ENCODE measurements at regions not wholly inside any gene's neighbourhood (a gene's known extent, or its start where the extent isn't known, plus 50 kb on each side); places are given as distances from the start of the nearest gene placed in this dataset.

DNA sequence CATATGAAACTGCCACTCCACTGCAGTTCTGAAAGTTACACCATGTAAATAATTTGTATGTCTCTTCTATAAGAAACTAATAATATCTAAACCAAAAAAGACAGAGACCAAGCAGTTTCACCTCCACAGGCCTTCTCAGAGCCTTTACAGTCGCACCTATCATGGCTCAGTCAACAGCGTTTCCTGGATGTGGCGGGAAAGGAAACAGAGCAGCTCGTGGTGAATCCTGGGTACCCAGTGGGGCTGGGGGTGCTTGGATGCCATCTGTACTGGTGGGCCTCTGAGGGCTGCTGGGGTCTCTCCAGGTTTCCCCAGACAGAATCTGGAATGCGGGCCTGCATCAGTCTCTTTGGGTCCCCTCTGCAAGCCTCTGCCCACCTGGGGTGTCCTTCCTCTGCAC lies 100.2 kb upstream of the CASZ1 start:
- no peak for DNase-seq (ENCODE audit: low read depth in 2 of 3, low spot score in 2 of 3)

- DNase-seq (ENCODE audit: low read depth in 2 of 3, low spot score in 2 of 3) = no peak
Observed at GRCh38 chr1:10897321-10897980, 101.0 kb upstream of the CASZ1 start.

DNA sequence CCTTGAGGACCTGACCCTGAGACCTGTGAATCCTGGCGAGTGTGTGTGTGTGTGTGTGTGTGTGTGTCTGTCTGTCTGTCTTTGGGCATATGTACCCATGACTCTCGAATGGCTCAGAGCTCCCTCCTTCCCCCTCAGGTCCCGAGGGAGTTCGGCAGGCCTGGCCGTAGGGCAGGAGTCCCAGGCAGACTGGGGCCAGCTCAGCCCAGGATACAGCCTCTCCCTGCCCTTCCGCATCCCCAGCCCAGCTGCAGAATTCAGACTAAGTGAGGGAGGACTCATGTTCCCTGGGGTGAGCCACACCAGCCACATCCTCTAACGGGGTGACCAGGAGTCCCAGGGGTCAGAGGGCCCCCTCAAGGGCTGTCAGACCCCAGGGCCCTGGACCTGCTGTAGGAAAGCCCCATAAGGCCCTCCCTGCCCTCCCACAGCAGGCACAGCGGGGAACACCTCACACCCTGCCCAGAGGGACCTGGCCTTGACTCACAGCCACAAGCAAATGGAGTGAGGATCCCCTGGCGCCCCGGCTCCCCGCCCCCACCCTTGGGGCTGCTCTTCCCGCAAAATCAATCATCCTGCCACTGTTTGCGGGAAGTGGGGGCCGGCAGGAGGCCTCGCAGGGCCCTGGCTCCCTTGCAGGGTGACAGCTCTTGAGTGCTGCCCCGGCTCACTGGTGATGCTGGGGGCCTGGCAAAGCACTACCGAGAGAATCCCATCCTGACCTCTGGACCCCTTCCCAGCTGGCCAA lies 101.7 kb upstream of the CASZ1 start:
- no peak for DNase-seq (ENCODE audit: low read depth in 2 of 3, low spot score in 2 of 3)

DNA sequence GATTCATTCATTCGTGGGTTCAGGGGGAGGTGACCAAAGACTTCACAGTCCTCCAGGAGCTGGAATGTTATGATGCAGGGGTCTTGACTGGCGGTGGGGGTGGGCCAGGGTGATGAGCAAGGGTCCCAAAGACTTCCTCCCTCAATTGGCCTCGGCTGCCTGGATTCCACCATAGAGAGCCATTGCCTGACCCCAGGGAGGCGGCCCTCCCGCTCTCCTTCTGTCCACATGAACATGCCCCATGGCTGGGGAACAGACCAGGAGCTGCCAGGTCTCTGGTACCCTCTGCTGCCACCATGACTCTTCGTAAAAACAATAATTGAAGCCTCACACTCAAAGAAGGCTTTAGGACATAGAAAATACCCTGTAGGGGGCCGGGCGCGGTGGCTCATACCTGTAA lies 102.5 kb upstream of the CASZ1 start:
- DNase-seq (ENCODE audit: low read depth in 2 of 3, low spot score in 2 of 3) = no peak

DNA sequence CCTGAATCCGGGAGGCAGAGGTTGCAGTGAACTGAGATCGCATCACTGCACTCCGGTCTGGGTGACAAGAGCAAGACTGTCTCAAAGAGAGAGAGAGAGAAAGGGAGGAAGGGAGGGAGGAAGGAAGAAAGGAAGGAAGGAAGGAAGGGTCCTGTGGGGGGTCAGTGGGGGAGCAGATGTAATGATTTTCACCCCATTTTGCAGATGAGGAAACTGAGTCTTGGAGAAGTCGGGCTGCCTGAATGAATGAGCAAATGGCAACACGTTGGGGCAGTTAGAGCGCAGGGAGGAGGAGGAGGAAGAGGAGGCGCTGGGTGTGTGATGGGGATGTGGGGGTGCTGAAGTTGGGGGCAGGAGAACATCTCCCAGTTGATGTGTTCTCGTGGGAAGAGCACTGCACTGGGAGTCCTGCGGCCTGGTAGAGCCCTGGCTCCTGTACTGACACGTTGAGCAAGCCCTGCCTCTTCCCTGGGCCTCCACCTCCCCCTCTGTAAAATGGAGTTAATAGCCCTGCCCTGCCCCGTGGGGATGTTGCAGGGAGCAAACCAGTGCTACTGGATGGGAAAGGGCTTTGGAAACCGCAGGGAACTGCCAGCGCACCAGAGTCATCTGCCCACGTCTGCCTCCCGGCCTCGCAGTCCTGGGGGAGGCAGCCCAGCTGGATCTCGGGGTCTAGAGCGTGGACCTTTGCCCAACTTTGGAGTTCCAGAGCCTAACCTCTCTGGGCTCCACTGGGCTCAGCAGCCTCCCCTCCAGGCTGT lies 103.2 kb upstream of the CASZ1 start:
- DNase-seq (ENCODE audit: low read depth in 2 of 3, low spot score in 2 of 3) = no peak

GRCh38 chr1:10900251-10900651 lies 103.8 kb upstream of the CASZ1 start:
- DNase-seq (ENCODE audit: low read depth in 2 of 3, low spot score in 2 of 3) = no peak

- no peak for DNase-seq (ENCODE audit: low read depth in 2 of 3, low spot score in 2 of 3)
Observed at GRCh38 chr1:10900691-10901090, 104.2 kb upstream of the CASZ1 start.

GRCh38 chr1:10901091-10901890 lies 104.8 kb upstream of the CASZ1 start:
- DNase-seq (ENCODE audit: low read depth in 2 of 3, low spot score in 2 of 3) = no peak

- DNase-seq (ENCODE audit: low read depth in 2 of 3, low spot score in 2 of 3) = no peak
Observed at GRCh38 chr1:10901891-10902805, 105.7 kb upstream of the CASZ1 start.

DNA sequence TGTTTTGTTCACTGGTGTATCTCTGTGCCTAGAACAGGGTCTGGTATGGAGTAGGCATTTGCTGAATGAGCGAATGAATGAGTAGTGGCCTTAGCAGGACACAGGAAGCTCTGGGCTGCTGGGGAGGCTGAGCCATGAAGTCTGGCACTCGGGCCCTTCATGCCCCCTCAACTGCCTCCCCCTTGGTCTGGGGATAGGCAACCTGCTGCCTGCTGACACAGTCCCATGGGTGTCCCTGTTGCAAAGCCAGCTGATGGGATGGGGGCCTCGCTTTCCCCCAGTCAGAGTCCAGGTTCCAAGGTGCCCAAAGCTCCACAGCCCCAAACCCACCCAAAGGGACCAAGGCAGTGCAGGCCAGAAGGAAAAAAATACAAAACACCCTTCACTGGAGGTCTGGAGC lies 107.0 kb upstream of the CASZ1 start:
- DNase-seq (ENCODE audit: low read depth in 2 of 3, low spot score in 2 of 3) = no peak

DNA sequence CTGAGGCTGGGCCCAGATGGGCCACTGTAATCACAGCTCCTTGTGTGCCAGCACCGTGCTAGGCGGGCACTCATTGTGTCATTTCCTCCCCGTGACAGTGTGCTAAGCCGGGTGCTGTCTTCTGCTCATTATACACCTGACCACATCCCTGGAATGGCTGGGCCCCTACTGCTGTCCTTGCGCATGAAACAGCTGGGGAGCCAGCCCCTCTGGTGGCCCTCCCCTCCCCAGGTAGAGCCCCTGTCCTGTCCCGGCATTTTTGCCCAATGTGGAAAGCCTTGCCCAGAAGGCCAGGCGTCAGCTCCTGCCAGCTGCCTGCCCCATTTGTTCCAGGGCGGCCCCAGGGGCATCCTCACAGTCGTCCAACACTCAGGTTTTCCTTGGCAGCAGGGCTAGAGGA lies 107.4 kb upstream of the CASZ1 start:
- no peak for DNase-seq (ENCODE audit: low read depth in 2 of 3, low spot score in 2 of 3)

- DNase-seq (ENCODE audit: low read depth in 2 of 3, low spot score in 2 of 3) = no peak
Observed at GRCh38 chr1:10904396-10905358, 107.8 kb upstream of the TARDBP start.

DNA sequence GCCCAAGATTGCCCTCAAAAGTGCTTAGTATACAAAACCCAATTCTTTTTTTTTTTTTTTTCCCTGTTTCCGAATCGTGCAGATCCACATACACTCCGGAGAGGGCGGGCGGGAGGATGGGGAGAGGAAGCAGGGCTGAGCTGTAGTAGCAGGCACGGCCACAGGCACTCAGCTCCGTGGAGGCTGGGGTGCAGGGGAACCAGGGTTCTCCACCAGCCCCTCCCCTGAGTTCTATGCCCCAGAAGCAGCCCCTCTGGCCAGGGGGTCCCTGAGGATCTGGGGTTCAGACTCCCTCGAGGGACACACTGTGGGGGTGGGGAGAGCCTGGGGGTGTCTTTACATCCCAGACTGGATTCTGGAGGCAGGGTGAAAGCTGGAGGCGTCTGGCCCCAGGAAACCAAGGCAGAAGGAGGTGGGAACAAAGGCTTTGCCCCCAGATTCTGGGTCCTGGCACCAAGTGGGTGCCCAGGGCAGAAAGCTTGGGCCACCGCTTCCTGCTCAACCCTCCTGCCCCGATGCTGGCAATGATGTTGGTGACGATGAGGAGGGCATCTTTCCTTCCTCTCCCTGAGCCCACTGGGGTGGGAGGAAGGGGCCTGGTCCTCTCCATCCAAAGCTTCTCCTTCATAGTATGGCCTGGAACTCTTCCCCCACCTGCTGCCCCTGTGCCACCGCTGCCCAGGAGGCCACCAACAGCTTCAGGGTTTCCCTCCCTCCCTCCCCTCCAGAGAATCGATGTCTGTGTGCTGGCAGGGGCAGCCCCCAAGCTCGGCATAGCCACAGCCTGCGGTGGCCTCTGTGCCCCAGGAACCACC lies 106.4 kb upstream of the TARDBP start:
- no peak for DNase-seq (ENCODE audit: low read depth in 2 of 3, low spot score in 2 of 3)

- no peak for DNase-seq (ENCODE audit: low read depth in 2 of 3, low spot score in 2 of 3)
Observed at GRCh38 chr1:10906866-10907519, 105.5 kb upstream of the TARDBP start.

- no peak for DNase-seq (ENCODE audit: low read depth in 2 of 3, low spot score in 2 of 3)
Observed at GRCh38 chr1:10908266-10908665, 104.2 kb upstream of the TARDBP start.

DNA sequence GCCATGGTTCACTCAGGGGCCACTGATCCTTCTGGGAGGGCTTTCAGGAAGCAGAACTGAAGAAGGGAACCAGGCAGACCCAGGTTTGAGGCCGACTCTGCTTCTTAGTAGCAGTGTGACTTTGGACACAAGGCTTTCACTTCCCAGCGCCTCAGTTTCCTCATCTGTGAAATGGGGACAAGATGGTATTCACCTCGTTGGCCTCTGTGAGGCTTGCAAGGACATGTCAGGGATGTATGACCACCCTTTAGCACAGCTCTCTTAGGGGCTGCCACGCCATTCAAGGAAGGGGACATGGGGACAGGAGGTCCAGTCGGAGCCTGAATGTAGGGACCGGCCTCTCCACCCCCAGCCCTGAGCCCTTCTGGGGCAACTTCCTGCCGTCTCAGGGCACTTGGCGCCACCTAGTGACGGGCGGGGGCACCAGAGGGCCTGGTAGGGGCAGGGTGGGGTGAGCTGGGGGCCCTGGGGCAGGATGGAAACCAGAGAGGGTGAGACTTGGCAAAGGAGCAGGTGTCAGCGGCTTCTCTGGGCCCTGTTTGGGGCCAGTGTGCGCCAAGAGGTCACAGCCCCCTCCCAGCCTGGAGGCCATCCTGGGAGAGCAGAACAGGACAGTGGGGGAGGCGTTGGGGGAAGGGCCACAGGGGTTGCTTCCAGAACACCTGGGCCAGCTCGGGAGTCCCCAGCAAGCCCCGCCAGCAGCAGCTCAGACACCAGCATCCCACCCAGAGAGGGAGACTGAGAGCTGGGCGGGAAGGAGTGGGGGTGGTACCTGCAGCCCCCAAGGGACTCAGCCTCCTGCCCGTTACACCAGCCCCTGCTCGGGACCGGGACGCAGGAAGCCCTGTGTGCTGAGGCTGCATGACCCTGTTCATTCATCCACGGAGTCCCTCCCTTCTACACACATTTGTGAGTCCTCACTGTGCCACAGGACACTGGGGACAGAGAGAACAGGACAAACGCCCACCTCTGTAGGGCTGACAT lies 102.5 kb upstream of the TARDBP start:
- DNase-seq (ENCODE audit: low read depth in 2 of 3, low spot score in 2 of 3) = peak; percentile 23 to 64 (median 51)

Data from activated CD8-positive, alpha-beta memory T cell treated with anti-CD3 and anti-CD28 coated beads for 48 hours (primary cell).